ENCODE measurements at regions not wholly inside any gene's neighbourhood (a gene's known extent, or its start where the extent isn't known, plus 50 kb on each side); places are given as distances from the start of the nearest gene placed in this dataset.

- no peaks in the 10 kb centered on the region for H3K36me3 ChIP-seq
- H3K27me3 ChIP-seq, result no peaks in the 10 kb centered on the region
- no peaks in the 10 kb centered on the region for H3K4me1 ChIP-seq
- intact Hi-C loops (cut with DNase I), result no loop called here
- TF ChIP-seq, protein P1, sequence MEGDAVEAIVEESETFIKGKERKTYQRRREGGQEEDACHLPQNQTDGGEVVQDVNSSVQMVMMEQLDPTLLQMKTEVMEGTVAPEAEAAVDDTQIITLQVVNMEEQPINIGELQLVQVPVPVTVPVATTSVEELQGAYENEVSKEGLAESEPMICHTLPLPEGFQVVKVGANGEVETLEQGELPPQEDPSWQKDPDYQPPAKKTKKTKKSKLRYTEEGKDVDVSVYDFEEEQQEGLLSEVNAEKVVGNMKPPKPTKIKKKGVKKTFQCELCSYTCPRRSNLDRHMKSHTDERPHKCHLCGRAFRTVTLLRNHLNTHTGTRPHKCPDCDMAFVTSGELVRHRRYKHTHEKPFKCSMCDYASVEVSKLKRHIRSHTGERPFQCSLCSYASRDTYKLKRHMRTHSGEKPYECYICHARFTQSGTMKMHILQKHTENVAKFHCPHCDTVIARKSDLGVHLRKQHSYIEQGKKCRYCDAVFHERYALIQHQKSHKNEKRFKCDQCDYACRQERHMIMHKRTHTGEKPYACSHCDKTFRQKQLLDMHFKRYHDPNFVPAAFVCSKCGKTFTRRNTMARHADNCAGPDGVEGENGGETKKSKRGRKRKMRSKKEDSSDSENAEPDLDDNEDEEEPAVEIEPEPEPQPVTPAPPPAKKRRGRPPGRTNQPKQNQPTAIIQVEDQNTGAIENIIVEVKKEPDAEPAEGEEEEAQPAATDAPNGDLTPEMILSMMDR (IDR thresholded peaks at IDR 0.05), result no peak
- H3K9me3 ChIP-seq, result no peaks in the 10 kb centered on the region
- H3K27ac ChIP-seq, result no peak overlapping the region
- H3K4me3 ChIP-seq, result no peak overlapping the region
- ATAC-seq (no peak), DNase-seq (no peak)
Measured at GRCh38 chr11:43243927-43244326, 67.9 kb upstream of the API5 start.

- TF ChIP-seq, protein P1 (IDR thresholded peaks at IDR 0.05), result no peak
- DNase-seq (no peak), ATAC-seq (no peak)
- no peaks in the 10 kb centered on the region for H3K27me3 ChIP-seq
- no peaks in the 10 kb centered on the region for H3K36me3 ChIP-seq
- H3K4me1 ChIP-seq, result no peaks in the 10 kb centered on the region
- H3K27ac ChIP-seq, result no peak overlapping the region
- H3K9me3 ChIP-seq, result no peaks in the 10 kb centered on the region
- intact Hi-C loops (cut with DNase I), result no loop called here
- no peak overlapping the region for H3K4me3 ChIP-seq
Measured at GRCh38 chr11:43245466-43245865, 66.3 kb upstream of the API5 start.

GRCh38 chr11:43250309-43250708 is 61.5 kb upstream of the API5 start:
- TF ChIP-seq, protein P1 (IDR thresholded peaks at IDR 0.05), result no peak
- ATAC-seq, result no peak
- H3K4me1 ChIP-seq, result no peaks in the 10 kb centered on the region
- H3K9me3 ChIP-seq, result no peaks in the 10 kb centered on the region
- H3K36me3 ChIP-seq, result no peaks in the 10 kb centered on the region
- H3K4me3 ChIP-seq, result no peak overlapping the region
- intact Hi-C loops (cut with DNase I), result no loop called here
- H3K27me3 ChIP-seq, result no peaks in the 10 kb centered on the region
- no peak for DNase-seq
- no peak overlapping the region for H3K27ac ChIP-seq

DNA sequence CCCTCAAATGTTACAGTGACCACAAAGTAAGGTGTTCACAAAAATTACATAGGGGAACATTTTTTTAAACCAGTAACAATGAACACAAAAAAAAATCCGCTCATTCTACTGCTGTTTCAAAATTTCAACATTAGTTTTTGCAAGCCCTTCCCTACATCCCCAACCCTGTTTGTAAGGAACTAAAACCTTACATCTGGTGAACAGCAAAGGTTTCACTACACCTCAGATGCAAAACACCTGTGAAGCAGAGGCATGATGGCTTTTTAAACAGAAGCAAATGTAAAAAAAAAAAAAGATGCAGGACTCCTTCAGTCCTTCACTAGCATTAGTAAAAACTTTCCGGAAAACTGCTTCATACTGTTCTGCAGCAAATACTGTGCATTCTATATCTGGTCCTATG is 50.0 kb upstream of the API5 start:
- ATAC-seq, result no peak
- no peaks in the 10 kb centered on the region for H3K27me3 ChIP-seq

More for the DNA sequence above, 50.0 kb upstream of the API5 start:
- intact Hi-C loops (cut with DNase I), result no loop called here
- no peak for DNase-seq
- H3K4me1 ChIP-seq, result no peaks in the 10 kb centered on the region
- TF ChIP-seq, protein P1 (IDR thresholded peaks at IDR 0.05), result no peak
- H3K36me3 ChIP-seq, result no peaks in the 10 kb centered on the region
- no peak overlapping the region for H3K27ac ChIP-seq
- no peak overlapping the region for H3K4me3 ChIP-seq
- no peaks in the 10 kb centered on the region for H3K9me3 ChIP-seq

Data from upper lobe of right lung (tissue), 1 donor.